Esophagus muscularis mucosa (tissue), 4 donors: ENCODE measurements at regions not wholly inside any gene's neighbourhood (a gene's known extent, or its start where the extent isn't known, plus 50 kb on each side); places are given as distances from the start of the nearest gene placed in this dataset.

Source experiments
- CTCF ChIP-seq, 3 experiments: fragments of 200-600 bp in 2 of 3; fragments of 450-650 bp in 1 of 3; sonication (generic) in 2 of 3; IDR thresholded peaks; one replicate each; pipeline ENCODE4 v1.5.1; 2017 to 2019; ENCODE audit warnings: antibody characterized with exemption in 3 of 3, mild to moderate bottlenecking in 2 of 3, moderate library complexity in 1 of 3
- EP300 ChIP-seq: sonication (generic); formaldehyde crosslinking; IDR thresholded peaks from one replicate; pipeline ENCODE4 v1.6.1; 2017; ENCODE audit warnings: antibody characterized with exemption
- POLR2A ChIP-seq: fragments of 450-650 bp; IDR thresholded peaks from one replicate; pipeline ENCODE4 v1.6.1; 2017; ENCODE audit warnings: antibody characterized with exemption, moderate library complexity, mild to moderate bottlenecking, low read depth
- POLR2AphosphoS5 ChIP-seq, 2 donors: sonication (generic); formaldehyde crosslinking; IDR thresholded peaks; one replicate each; pipeline ENCODE4 v1.6.1; 2017; ENCODE audit warnings: antibody characterized with exemption in 2 of 2

GRCh38 chr7:1365846-1366245 lies 93.4 kb downstream of the MICALL2 start:
- TF ChIP-seq CTCF (IDR thresholded peaks at IDR 0.05) (no peak), POLR2A (no peak), EP300 (no peak), POLR2AphosphoS5 (IDR thresholded peaks at IDR 0.05) (no peak)
